ENCODE measurements at regions not wholly inside any gene's neighbourhood (a gene's known extent, or its start where the extent isn't known, plus 50 kb on each side); places are given as distances from the start of the nearest gene placed in this dataset.
"Not testable (repeated sequence)": the region's sequence is repeated elsewhere in the genome, so short reads cannot be mapped to it uniquely, and the experiment has no call there.

DNA sequence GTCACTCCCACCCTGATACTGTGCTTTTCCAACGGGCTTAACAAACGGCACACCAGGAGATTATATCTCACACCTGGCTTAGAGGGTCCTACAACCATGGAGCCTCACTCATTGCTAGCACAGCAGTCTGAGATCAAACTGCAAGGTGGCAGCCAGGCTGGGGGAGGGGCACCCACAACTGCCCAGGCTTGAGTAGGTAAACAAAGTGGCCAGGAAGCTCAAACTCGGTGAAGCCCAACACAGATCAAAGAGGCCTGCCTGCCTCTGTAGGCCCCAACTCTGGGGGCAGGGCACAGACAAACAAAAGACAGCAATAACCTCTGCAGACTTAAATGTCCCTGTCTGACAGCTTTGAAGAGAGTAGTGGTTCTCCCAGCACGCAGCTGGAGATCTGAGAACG is 1022.6 kb downstream of the RAB28 start:
- not testable (repeated sequence) for H3K27me3 Mint-ChIP-seq; DNase-seq (ENCODE audit: low spot score); ATAC-seq; H3K27ac Mint-ChIP-seq; H3K4me1 Mint-ChIP-seq (ENCODE audit: low read depth in 2 of 2); H3K4me3 Mint-ChIP-seq
- H3K9me3 Mint-ChIP-seq = peaks cover 20% of the 10 kb centered on the region
- peaks cover 12% of the 10 kb centered on the region for H3K36me3 Mint-ChIP-seq

DNA sequence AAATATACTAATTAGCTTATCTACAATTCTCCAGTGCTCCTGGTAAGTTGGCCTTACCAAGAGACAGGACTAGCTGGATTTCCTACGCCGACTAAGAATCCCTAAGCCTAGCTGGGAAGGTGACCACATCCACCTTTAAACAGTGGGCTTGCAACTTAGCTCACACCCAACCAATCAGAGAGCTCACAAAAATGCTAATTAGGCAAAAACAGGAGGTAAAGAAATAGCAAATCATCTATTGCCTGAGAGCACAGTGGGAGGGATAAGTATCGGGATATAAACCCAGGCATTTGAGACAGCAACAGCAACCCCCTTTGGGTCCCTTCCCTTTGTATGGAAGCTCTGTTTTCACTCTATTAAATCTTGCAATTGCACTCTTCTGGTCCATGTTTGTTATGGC is 1025.0 kb downstream of the RAB28 start:
- DNase-seq (ENCODE audit: low spot score) = no peak
- peaks cover 7% of the 10 kb centered on the region for H3K36me3 Mint-ChIP-seq
- no peaks in the 10 kb centered on the region for H3K27me3 Mint-ChIP-seq
- peaks cover 18% of the 10 kb centered on the region for H3K9me3 Mint-ChIP-seq
- H3K27ac Mint-ChIP-seq = no peak overlapping the region
- H3K4me3 Mint-ChIP-seq = no peak overlapping the region
- no peak for ATAC-seq
- H3K4me1 Mint-ChIP-seq (ENCODE audit: low read depth in 2 of 2) = no peaks in the 10 kb centered on the region

DNA sequence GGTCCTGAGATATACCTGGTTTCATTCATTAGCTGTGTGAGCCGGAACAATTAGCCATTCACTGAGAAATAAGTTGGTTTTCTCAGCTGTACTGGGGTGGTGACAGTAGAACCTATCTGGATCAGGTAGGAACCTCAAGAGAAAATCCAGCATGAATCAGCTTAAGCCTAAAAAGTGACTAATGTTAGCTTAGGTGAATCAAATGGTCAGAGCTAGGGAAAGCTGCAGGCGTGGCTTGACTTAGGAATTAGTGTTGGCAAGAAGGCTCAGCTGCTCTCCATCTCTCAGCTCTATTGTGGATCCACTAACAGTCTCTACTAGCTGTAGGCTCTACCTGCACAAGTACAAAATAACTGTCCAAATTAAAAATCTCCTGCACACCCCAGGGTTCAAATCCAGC is 1025.5 kb downstream of the RAB28 start:
- DNase-seq (ENCODE audit: low spot score) = no peak
- Mint-ChIP-seq H3K4me3 (no peak overlapping the region), H3K9me3 (peaks cover 18% of the 10 kb centered on the region), H3K4me1 (ENCODE audit: low read depth in 2 of 2) (no peaks in the 10 kb centered on the region), H3K27me3 (no peaks in the 10 kb centered on the region), H3K36me3 (peaks cover 4% of the 10 kb centered on the region), H3K27ac (no peak overlapping the region)
- ATAC-seq = no peak

DNA sequence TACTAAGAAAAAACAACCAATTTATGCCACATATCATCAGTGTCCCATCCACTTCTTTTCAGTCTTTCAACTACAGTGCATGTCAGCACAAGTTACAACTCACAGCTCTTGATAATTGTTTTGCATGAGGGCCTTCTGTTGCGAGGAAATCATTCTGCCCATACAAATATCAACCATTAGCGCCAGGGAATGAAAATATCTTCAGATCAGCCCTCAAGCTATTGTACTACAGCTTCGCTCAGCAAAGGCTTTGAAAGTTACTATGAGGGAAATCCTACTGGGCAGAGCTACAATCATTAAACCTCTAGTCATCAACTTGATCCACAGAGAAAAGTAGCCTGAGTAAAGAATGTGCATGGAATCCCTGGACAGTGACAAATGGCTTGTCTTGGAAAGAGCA is 1023.6 kb upstream of the HS3ST1 start:
- H3K9me3 Mint-ChIP-seq = peaks cover 35% of the 10 kb centered on the region
- no peak overlapping the region for H3K4me3 Mint-ChIP-seq
- no peak overlapping the region for H3K27ac Mint-ChIP-seq
- H3K27me3 Mint-ChIP-seq = no peaks in the 10 kb centered on the region
- no peaks in the 10 kb centered on the region for H3K4me1 Mint-ChIP-seq (ENCODE audit: low read depth in 2 of 2)
- no peak for DNase-seq (ENCODE audit: low spot score)
- no peaks in the 10 kb centered on the region for H3K36me3 Mint-ChIP-seq
- no peak for ATAC-seq

DNA sequence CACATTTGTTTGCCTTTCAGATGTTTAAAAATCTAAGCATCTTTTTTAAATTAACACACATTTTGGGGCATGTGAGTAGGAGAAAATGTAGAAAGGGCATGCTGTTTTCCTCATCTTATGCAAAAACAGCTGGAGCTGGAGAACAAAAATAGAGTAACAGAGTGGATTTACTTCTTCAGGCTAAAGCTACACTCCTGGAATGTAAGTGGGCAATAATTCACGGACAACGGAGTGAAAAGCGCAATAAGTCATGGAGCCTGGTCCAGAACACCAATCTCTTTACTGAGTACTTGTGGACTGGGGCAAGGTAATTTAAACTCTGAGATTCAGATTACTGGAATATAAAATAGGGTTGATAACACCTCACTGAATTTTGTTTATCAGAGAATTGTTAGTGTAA is 1018.8 kb upstream of the HS3ST1 start:
- ATAC-seq = no peak
- peaks cover 30% of the 10 kb centered on the region for H3K9me3 Mint-ChIP-seq
- no peak overlapping the region for H3K4me3 Mint-ChIP-seq
- no peaks in the 10 kb centered on the region for H3K4me1 Mint-ChIP-seq (ENCODE audit: low read depth in 2 of 2)
- H3K27ac Mint-ChIP-seq = no peak overlapping the region
- no peaks in the 10 kb centered on the region for H3K36me3 Mint-ChIP-seq
- no peak for DNase-seq (ENCODE audit: low spot score)
- no peaks in the 10 kb centered on the region for H3K27me3 Mint-ChIP-seq

DNA sequence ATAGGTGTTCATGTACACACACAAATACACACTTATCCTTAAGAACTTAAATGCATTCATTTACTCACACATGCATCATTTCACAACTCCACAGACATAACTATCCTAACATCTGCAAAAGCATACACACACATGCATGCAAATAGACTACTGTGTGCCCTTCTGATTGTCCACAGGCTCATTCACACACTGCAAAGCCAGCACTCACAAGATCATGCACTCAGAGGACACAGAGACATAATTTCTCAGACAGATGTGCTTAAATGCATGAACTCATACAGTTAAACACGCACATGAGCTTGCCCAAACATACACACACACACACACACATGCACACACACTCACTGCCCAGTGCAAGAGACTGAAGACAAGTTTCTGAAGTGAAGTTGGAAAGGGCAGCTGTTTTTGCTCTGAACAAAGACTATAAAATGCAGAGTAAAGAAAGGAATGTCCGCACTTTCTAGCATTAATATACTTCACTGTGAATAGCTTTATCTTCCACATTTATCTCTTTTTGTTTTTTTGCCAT is 1018.0 kb upstream of the HS3ST1 start:
- H3K9me3 Mint-ChIP-seq = peaks cover 27% of the 10 kb centered on the region
- no peak for ATAC-seq
- no peaks in the 10 kb centered on the region for H3K27me3 Mint-ChIP-seq
- H3K27ac Mint-ChIP-seq = no peak overlapping the region
- DNase-seq (ENCODE audit: low spot score) = no peak
- no peak overlapping the region for H3K4me3 Mint-ChIP-seq
- H3K4me1 Mint-ChIP-seq (ENCODE audit: low read depth in 2 of 2) = no peaks in the 10 kb centered on the region
- H3K36me3 Mint-ChIP-seq = no peaks in the 10 kb centered on the region

DNA sequence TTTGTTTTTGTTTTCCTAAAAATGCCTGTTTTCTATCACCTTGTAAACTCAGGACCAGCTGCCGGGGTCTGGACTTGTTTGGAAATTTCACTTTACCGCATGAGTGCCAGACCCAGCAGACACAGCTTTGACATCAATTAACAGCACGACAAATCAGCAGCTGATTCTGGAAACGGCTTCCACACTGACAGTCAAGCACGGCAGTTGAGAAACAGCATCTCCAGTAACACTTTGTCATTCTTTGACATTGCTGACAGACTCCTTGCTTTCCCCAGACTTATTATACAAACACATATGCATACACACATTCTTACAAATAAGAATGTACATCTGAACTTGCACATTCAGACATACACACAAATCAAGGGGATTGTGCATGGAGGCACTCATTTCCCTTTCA is 1017.6 kb upstream of the HS3ST1 start:
- no peak overlapping the region for H3K27ac Mint-ChIP-seq

DNA sequence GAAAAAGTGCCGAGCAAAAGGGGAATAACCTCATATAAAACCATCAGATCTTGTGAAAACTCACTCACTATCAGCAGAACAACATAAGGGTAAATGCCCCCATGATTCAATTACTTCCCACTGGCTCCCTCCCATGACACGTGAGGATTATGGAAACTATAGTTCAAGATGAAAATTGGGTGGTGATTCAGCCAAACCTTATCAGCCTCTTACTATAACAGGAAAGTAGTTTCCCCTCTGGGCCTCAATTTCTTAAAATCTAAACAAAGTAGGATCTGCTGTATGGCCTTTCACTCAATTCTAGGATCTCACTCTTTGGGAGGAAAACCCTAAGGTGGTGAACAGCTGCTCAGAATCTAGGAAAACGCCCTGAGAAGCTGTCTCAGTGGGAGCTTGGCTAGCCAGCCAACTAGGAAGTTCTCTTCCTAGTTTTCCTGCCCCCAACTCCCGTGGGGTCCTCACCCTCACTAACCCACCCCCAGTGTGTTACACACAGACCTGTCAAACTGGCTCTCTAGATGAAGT is 1017.1 kb upstream of the HS3ST1 start:
- ATAC-seq (no peak), DNase-seq (ENCODE audit: low spot score) (no peak)
- no peak overlapping the region for H3K4me3 Mint-ChIP-seq
- no peaks in the 10 kb centered on the region for H3K27me3 Mint-ChIP-seq
- H3K4me1 Mint-ChIP-seq (ENCODE audit: low read depth in 2 of 2) = no peaks in the 10 kb centered on the region
- H3K27ac Mint-ChIP-seq = no peak overlapping the region
- peaks cover 27% of the 10 kb centered on the region for H3K9me3 Mint-ChIP-seq
- H3K36me3 Mint-ChIP-seq = no peaks in the 10 kb centered on the region

More for the DNA sequence above, 1017.6 kb upstream of the HS3ST1 start:
- no peaks in the 10 kb centered on the region for H3K27me3 Mint-ChIP-seq
- DNase-seq (ENCODE audit: low spot score) = no peak
- no peaks in the 10 kb centered on the region for H3K4me1 Mint-ChIP-seq (ENCODE audit: low read depth in 2 of 2)
- no peaks in the 10 kb centered on the region for H3K36me3 Mint-ChIP-seq
- no peak overlapping the region for H3K4me3 Mint-ChIP-seq
- no peak for ATAC-seq
- peaks cover 27% of the 10 kb centered on the region for H3K9me3 Mint-ChIP-seq

DNA sequence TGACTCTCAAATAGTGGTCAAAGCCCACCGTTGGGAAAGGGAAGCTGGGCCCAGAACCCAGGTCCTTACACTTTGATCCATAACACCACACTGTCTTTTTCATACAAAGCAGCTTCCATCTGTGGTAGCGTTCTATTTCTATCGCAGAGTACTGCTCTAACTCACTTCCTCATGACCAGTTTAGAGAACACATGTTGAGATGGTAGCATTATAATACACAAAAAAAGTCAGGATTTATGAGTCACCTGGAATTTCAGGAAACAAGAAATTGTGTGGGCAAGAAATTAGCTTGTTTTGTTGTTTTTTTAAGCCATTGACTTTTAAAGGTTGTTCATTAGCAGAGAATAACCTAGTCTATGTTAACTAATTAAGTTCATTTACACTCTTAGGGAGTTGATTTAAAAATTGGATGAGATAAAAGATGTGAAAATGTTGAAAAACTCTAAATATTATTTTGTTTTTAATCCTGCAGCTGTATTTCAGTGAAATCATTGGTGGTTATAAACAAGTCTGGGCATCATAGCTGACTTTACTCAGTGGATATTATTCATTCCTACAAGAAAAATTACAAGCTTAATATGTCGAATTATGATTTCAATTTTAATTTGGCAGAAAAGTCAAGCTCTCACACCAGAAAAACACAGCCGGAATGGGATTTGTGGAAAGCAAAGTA is 1011.1 kb upstream of the HS3ST1 start:
- DNase-seq (ENCODE audit: low spot score) = no peak
- Mint-ChIP-seq H3K36me3 (no peaks in the 10 kb centered on the region), H3K27me3 (no peaks in the 10 kb centered on the region), H3K9me3 (peaks cover 22% of the 10 kb centered on the region), H3K4me3 (no peak overlapping the region), H3K27ac (no peak overlapping the region), H3K4me1 (ENCODE audit: low read depth in 2 of 2) (no peaks in the 10 kb centered on the region)
- ATAC-seq = no peak

DNA sequence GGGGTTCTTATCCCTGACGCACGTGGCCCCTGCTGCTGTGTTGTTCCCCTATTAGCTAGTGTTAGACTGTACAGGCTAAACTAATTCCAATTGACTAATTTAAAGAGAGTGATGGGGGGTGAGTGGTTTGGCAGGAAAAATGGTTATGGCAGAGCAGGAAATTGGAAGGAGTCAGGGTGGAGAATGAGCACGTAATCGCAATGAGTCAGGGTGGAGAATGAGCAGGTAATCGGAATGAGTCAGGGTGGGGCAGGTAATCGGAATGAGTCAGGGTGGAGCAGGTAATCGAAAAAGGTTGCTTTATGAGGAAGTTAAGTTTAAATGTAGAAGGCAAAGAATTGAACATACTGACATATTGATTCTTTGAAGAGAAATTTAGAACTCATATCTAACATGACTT is 1002.6 kb upstream of the HS3ST1 start:
- not testable (repeated sequence) for H3K27ac Mint-ChIP-seq; H3K4me1 Mint-ChIP-seq (ENCODE audit: low read depth in 2 of 2); H3K27me3 Mint-ChIP-seq; DNase-seq (ENCODE audit: low spot score); H3K4me3 Mint-ChIP-seq; H3K36me3 Mint-ChIP-seq; ATAC-seq
- peaks cover 31% of the 10 kb centered on the region for H3K9me3 Mint-ChIP-seq

DNA sequence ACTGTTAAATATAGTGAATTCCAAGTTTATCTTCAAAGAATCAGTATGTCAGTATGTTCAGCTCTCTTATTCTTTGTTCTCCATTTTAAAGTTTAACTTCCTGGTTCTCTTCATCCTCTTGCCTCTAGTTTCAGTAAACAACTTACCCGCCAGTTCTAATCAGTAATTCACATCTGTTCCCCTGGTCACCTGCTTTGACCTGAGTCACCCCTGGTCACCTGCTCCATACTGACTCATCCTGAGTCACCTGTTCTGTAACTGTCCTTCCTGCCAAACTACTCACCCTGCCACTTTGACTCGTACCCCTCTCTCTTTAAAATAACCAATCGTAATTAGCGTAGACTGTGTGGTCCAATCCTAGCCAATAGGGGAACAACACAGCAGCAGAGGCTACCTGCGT is 992.7 kb upstream of the HS3ST1 start:
- Mint-ChIP-seq H3K36me3 (no peaks in the 10 kb centered on the region), H3K27me3 (no peaks in the 10 kb centered on the region), H3K27ac (no peak overlapping the region), H3K4me1 (ENCODE audit: low read depth in 2 of 2) (no peaks in the 10 kb centered on the region), H3K9me3 (peaks cover 17% of the 10 kb centered on the region), H3K4me3 (no peak overlapping the region)
- DNase-seq (ENCODE audit: low spot score) (no peak), ATAC-seq (no peak)

DNA sequence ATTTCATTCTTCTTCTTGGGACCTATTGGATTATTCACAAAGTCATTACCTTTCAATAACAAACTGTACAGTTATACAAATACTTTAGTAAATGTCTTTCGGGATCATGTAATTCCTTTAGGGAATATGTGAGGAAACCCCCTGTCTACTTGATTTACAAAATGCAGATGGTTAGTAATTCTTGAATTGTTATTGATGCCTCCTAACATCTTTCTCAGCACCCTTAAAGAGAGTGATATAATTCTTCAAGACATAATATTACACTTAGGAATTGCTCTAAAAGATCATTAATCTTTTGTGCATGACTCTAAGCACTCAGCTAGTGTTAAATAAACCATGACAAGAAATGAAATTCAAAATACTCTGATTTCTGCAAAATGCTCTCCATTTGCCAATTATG is 988.1 kb upstream of the HS3ST1 start:
- H3K27ac Mint-ChIP-seq = no peak overlapping the region
- H3K9me3 Mint-ChIP-seq = peaks cover 16% of the 10 kb centered on the region
- H3K27me3 Mint-ChIP-seq = no peaks in the 10 kb centered on the region
- H3K4me1 Mint-ChIP-seq (ENCODE audit: low read depth in 2 of 2) = no peaks in the 10 kb centered on the region
- DNase-seq (ENCODE audit: low spot score) (no peak), ATAC-seq (no peak)
- no peak overlapping the region for H3K4me3 Mint-ChIP-seq
- no peaks in the 10 kb centered on the region for H3K36me3 Mint-ChIP-seq

DNA sequence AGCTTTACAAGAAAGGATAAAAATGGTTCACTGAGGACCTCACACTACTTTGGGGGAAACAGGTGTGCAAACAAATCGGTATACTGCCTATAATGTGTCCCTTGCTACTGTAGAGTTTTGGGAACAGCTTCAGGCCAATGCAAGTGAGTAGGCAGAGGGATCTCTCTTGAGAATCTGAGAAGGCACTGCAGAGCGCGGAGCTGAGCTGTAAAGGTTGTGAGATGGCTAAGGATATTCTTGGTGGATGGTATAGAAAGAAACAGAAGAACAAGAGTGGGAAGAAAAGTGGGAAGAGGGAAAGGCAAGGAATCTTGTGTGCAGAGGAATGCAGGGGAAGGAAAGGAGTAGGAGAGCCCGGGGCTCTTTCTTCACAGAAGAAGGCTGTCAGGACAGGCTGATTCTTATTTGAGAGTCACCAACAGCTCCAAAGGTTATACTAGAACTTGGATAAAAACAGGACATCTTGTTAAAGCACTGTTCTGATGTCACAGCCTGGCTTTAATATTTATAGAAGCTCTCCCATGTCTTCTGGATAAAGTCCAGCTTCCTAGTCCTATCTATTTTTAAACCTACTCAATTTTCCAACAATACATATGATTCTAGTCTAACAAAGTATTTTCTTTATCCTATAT is 985.6 kb upstream of the HS3ST1 start:
- no peak for DNase-seq (ENCODE audit: low spot score)
- Mint-ChIP-seq H3K4me1 (ENCODE audit: low read depth in 2 of 2) (no peaks in the 10 kb centered on the region), H3K27ac (no peak overlapping the region), H3K36me3 (no peaks in the 10 kb centered on the region), H3K9me3 (peaks cover 6% of the 10 kb centered on the region), H3K27me3 (no peaks in the 10 kb centered on the region), H3K4me3 (no peak overlapping the region)
- no peak for ATAC-seq

DNA sequence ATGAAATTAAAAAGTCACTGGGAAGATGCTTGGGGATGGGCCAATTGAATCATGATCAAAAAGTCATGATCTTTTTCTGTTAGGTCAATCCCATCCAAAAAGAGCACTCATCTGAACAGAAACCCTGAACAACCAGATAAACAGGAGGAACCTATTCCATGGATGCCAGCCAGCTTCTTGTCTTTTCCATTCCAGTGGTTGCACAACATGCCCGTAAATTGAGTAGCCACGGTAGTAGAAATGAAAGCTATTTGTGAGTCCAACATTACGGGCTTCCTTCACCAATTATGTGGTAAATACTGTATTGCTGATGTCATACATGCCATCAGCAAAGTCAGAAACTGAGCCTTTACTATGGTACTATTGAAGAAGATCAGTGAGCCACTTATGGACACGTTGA is 982.4 kb upstream of the HS3ST1 start:
- no peak for ATAC-seq
- H3K9me3 Mint-ChIP-seq = peaks cover 11% of the 10 kb centered on the region
- no peaks in the 10 kb centered on the region for H3K36me3 Mint-ChIP-seq
- no peaks in the 10 kb centered on the region for H3K4me1 Mint-ChIP-seq (ENCODE audit: low read depth in 2 of 2)
- H3K27me3 Mint-ChIP-seq = no peaks in the 10 kb centered on the region
- H3K27ac Mint-ChIP-seq = no peak overlapping the region
- DNase-seq (ENCODE audit: low spot score) = no peak
- H3K4me3 Mint-ChIP-seq = no peak overlapping the region
